H1 (cell line): ENCODE measurements at regions not wholly inside any gene's neighbourhood (a gene's known extent, or its start where the extent isn't known, plus 50 kb on each side); places are given as distances from the start of the nearest gene placed in this dataset.

ENCODE experiments used
- CTCF ChIA-PET: fragments of 300-600 bp; sonication (Branson Sonifier 250); formaldehyde crosslinking; loops from one replicate; lab custom pipeline; 2021; ENCODE audit not compliant: partially characterized antibody; lab: Charles Lee
- POLR2A ChIA-PET: fragments of 300-600 bp; sonication (Branson Sonifier 250); formaldehyde crosslinking; loops from one replicate; lab custom pipeline; 2021; ENCODE audit warnings: inconsistent platforms; ENCODE audit not compliant: partially characterized antibody; lab: Charles Lee
- DNase-seq, 2 experiments: peaks; one replicate each; pipeline versions ENCODE4 v3.0.0 to v3.0.0-alpha.2; 2010 to 2022; ENCODE audit warnings: low spot score in 2 of 2, low read depth in 1 of 2, mixed read lengths in 1 of 2
- FAIRE-seq: peaks from 2 replicates; lab custom pipeline; 2011; peaks lifted over from hg19 to GRCh38; lab: Jason Lieb, UNC
- H2AFZ ChIP-seq: 2 replicates; pipeline ENCODE4 v1.8.1; 2012; ENCODE audit warnings: low read length, inconsistent platforms
- H2AK5ac ChIP-seq: 2 replicates; pipeline ENCODE4 v1.6.1; 2013; ENCODE audit warnings: low read depth, low read length
- H2BK120ac ChIP-seq: replicated peaks from 2 replicates; pipeline ENCODE3; 2013; ENCODE audit warnings: low read depth, low read length, inconsistent platforms
- H2BK12ac ChIP-seq: 2 replicates; pipeline ENCODE4 v1.6.1; 2013; ENCODE audit warnings: low read depth, low read length
- H2BK15ac ChIP-seq: 2 replicates; pipeline ENCODE4 v1.6.1; 2013; ENCODE audit warnings: low read length
- H2BK20ac ChIP-seq: 2 replicates; pipeline ENCODE4 v1.6.1; 2013; ENCODE audit warnings: low read length
- H2BK5ac ChIP-seq: 2 replicates; pipeline ENCODE4 v1.6.1; 2013; ENCODE audit warnings: low read depth, low read length
- H3K14ac ChIP-seq: 2 replicates; pipeline ENCODE4 v1.6.1; 2013; ENCODE audit warnings: inconsistent platforms; ENCODE audit not compliant: insufficient read length
- H3K18ac ChIP-seq: 2 replicates; pipeline ENCODE4 v1.6.1; 2013; ENCODE audit warnings: low read length; ENCODE audit errors: extremely low read depth
- H3K23ac ChIP-seq: 2 replicates; pipeline ENCODE4 v1.6.1; 2013; ENCODE audit warnings: inconsistent platforms; ENCODE audit not compliant: insufficient read length
- H3K23me2 ChIP-seq: 2 replicates; pipeline ENCODE4 v1.6.1; 2013; ENCODE audit warnings: low read depth, low read length
- H3K27ac ChIP-seq: 2 replicates; pipeline ENCODE4 v1.6.1; 2011; ENCODE audit warnings: low read depth, low read length, inconsistent platforms
- H3K27me3 ChIP-seq, 4 experiments: replicated peaks in 1 of 4; 1 replicate in 1 of 4; 2 replicates in 3 of 4; pipeline versions ENCODE4 v1.6.1 to v1.8.1; 2011 to 2013; ENCODE audit warnings: low read length in 3 of 4, mild to moderate bottlenecking in 3 of 4, inconsistent platforms in 2 of 4, mixed read lengths in 2 of 4, moderate library complexity in 1 of 4; ENCODE audit not compliant: control insufficient read depth in 3 of 4, insufficient read depth in 3 of 4; ENCODE audit errors: extremely low read depth in 1 of 4
- H3K36me3 ChIP-seq, 4 experiments: 2 replicates each; pipeline versions ENCODE4 v1.6.1 to v1.8.1; 2011 to 2013; ENCODE audit warnings: mild to moderate bottlenecking in 4 of 4, low read length in 3 of 4, moderate library complexity in 2 of 4, control low read depth in 1 of 4, inconsistent platforms in 1 of 4; ENCODE audit not compliant: insufficient read depth in 4 of 4, control insufficient read depth in 2 of 4
- H3K4ac ChIP-seq: replicated peaks from 2 replicates; pipeline ENCODE3; 2013; ENCODE audit warnings: low read length, low read depth, mixed read lengths, inconsistent platforms; ENCODE audit not compliant: insufficient read length
- H3K4me1 ChIP-seq, 4 experiments: replicated peaks in 1 of 4; 1 replicate in 1 of 4; 2 replicates in 3 of 4; pipeline versions ENCODE4 v1.6.1 to v1.8.1; 2011 to 2013; ENCODE audit warnings: low read length in 3 of 4, inconsistent platforms in 2 of 4, mixed read lengths in 1 of 4; ENCODE audit not compliant: insufficient read depth in 4 of 4, control insufficient read depth in 3 of 4
- H3K4me2 ChIP-seq, 2 experiments: 2 replicates each; pipeline versions ENCODE4 v1.6.1 to v1.8.1; 2011 to 2013; ENCODE audit warnings: low read depth in 2 of 2, low read length in 2 of 2, control low read depth in 1 of 2, inconsistent platforms in 1 of 2, mild to moderate bottlenecking in 1 of 2; ENCODE audit not compliant: insufficient read depth in 1 of 2
- H3K4me3 ChIP-seq, 4 experiments: fragments of 200-600, 300-600 bp in 1 of 4; sonication (generic), shearing (Covaris generic), sonication (Bioruptor Twin) in 1 of 4; 2 replicates each; pipeline versions ENCODE4 v1.5.1 to v1.8.1; 2011 to 2016; ENCODE audit warnings: low read length in 4 of 4, low read depth in 3 of 4, control low read depth in 2 of 4, inconsistent platforms in 2 of 4, mild to moderate bottlenecking in 2 of 4, mixed read lengths in 1 of 4, moderate library complexity in 1 of 4; ENCODE audit not compliant: insufficient read depth in 2 of 4; ENCODE audit errors: extremely low read depth in 1 of 4
- H3K56ac ChIP-seq: replicated peaks from 2 replicates; pipeline ENCODE3; 2013; ENCODE audit warnings: low read depth, mild to moderate bottlenecking, mixed read lengths, low read length, inconsistent platforms; ENCODE audit not compliant: insufficient read length
- H3K79me1 ChIP-seq: 2 replicates; pipeline ENCODE4 v1.6.1; 2013; ENCODE audit warnings: low read depth, low read length, control low read depth
- H3K79me2 ChIP-seq, 2 experiments: 2 replicates each; pipeline versions ENCODE4 v1.6.1 to v1.8.1; 2012 to 2013; ENCODE audit warnings: low read length in 2 of 2, mild to moderate bottlenecking in 2 of 2, inconsistent platforms in 1 of 2; ENCODE audit not compliant: insufficient read depth in 2 of 2, control insufficient read depth in 1 of 2
- H3K9ac ChIP-seq, 4 experiments: replicated peaks in 1 of 4; 1 replicate in 1 of 4; 2 replicates in 3 of 4; pipeline versions ENCODE4 v1.6.1 to v1.8.1; 2011 to 2013; ENCODE audit warnings: low read depth in 3 of 4, low read length in 3 of 4, control low read depth in 2 of 4, mild to moderate bottlenecking in 2 of 4, moderate library complexity in 2 of 4, inconsistent platforms in 1 of 4; ENCODE audit errors: extremely low read depth in 1 of 4
- H3K9me3 ChIP-seq, 2 experiments: 2 replicates each; pipeline versions ENCODE4 v1.6.1 to v1.8.1; 2012 to 2013; ENCODE audit warnings: mild to moderate bottlenecking in 2 of 2, moderate library complexity in 2 of 2, control low read depth in 1 of 2, inconsistent platforms in 1 of 2, low read depth in 1 of 2, low read length in 1 of 2, mixed read lengths in 1 of 2; ENCODE audit not compliant: insufficient read depth in 2 of 2
- H4K20me1 ChIP-seq, 2 experiments: replicated peaks in 1 of 2; 2 replicates each; pipeline versions ENCODE3 to v1.8.1; 2011 to 2013; ENCODE audit warnings: inconsistent platforms in 2 of 2, low read length in 2 of 2, mild to moderate bottlenecking in 1 of 2; ENCODE audit not compliant: insufficient read depth in 2 of 2, control insufficient read depth in 1 of 2
- H4K5ac ChIP-seq: 2 replicates; pipeline ENCODE4 v1.6.1; 2013; ENCODE audit warnings: low read length, low read depth, mixed read lengths, inconsistent platforms; ENCODE audit not compliant: insufficient read length
- H4K8ac ChIP-seq: 2 replicates; pipeline ENCODE4 v1.8.0; 2013; ENCODE audit warnings: mild to moderate bottlenecking, moderate library complexity, low read length, inconsistent platforms; ENCODE audit not compliant: insufficient read depth; ENCODE audit errors: extremely low read depth
- H4K91ac ChIP-seq: replicated peaks from 2 replicates; pipeline ENCODE3; 2013; ENCODE audit warnings: low read length, mixed read lengths, inconsistent platforms; ENCODE audit not compliant: insufficient read length
- BACH1 ChIP-seq: IDR thresholded peaks from 2 replicates; pipeline ENCODE4 v1.6.1; 2012; ENCODE audit warnings: low read length, improper control_type of control experiment
- BCL11A ChIP-seq, 2 experiments: IDR thresholded peaks; one replicate each; pipeline ENCODE4 v1.6.1; 2011; ENCODE audit warnings: low read depth in 2 of 2, low read length in 2 of 2, mild to moderate bottlenecking in 2 of 2
- CEBPB ChIP-seq: IDR thresholded peaks from 2 replicates; pipeline ENCODE4 v1.6.1; 2012; ENCODE audit warnings: low read depth, low read length
- FOSL1 ChIP-seq: IDR thresholded peaks from 2 replicates; pipeline ENCODE4 v1.6.1; 2011; ENCODE audit warnings: mild to moderate bottlenecking, low read depth, low read length, moderate library complexity; ENCODE audit not compliant: insufficient read depth
- GABPA ChIP-seq: IDR thresholded peaks from 2 replicates; pipeline ENCODE4 v1.6.1; 2011; ENCODE audit warnings: mild to moderate bottlenecking, low read length, moderate library complexity, borderline replicate concordance; ENCODE audit not compliant: insufficient read depth
- HDAC6 ChIP-seq: IDR thresholded peaks from one replicate; pipeline ENCODE4 v1.7.1; 2012; ENCODE audit warnings: low read depth, mild to moderate bottlenecking, inconsistent platforms, low read length, moderate library complexity
- PHF8 ChIP-seq: fragments of 200-600 bp; sonication (generic); conservative IDR thresholded peaks from 2 replicates; pipeline ENCODE4 v1.7.1; 2012; ENCODE audit warnings: low read depth, mild to moderate bottlenecking, inconsistent platforms, low read length, moderate library complexity
- RXRA ChIP-seq: IDR thresholded peaks from 2 replicates; pipeline ENCODE4 v1.6.1; 2011; ENCODE audit warnings: low read depth, mild to moderate bottlenecking, low read length, moderate library complexity; ENCODE audit not compliant: insufficient read depth
- SAP30 ChIP-seq: fragments of 300-600 bp; sonication (generic); IDR thresholded peaks from 2 replicates; pipeline ENCODE4 v1.7.1; 2012; ENCODE audit warnings: low read length, moderate library complexity, mild to moderate bottlenecking, inconsistent platforms; ENCODE audit not compliant: insufficient read depth, insufficient replicate concordance
- SIN3A ChIP-seq, 2 experiments: IDR thresholded peaks in 1 of 2; conservative IDR thresholded peaks in 1 of 2; 2 replicates each; pipeline ENCODE4 v1.6.1; 2011 to 2012; ENCODE audit warnings: low read length in 2 of 2, improper control_type of control experiment in 1 of 2, low read depth in 1 of 2, mild to moderate bottlenecking in 1 of 2
- SUZ12 ChIP-seq: fragments of 200-600 bp; sonication (generic); IDR thresholded peaks from 2 replicates; pipeline ENCODE4 v1.6.1; 2012; ENCODE audit warnings: mild to moderate bottlenecking, inconsistent platforms, low read length, moderate library complexity, mixed read lengths
- TAF1 ChIP-seq: IDR thresholded peaks from 2 replicates; pipeline ENCODE4 v1.6.1; 2011; ENCODE audit warnings: mild to moderate bottlenecking, low read depth, low read length
- YY1 ChIP-seq: IDR thresholded peaks from 2 replicates; pipeline ENCODE4 v1.6.1; 2011; ENCODE audit warnings: low read depth, mild to moderate bottlenecking, low read length
- WGBS, 2 experiments: shearing (Covaris generic) in 1 of 2; methylation state at CpG; one replicate each; pipeline versions ENCODE4 v1.1.6 to v1.1.7; 2013 to 2015; ENCODE audit warnings: low lambda C conversion rate in 2 of 2, mixed read lengths in 2 of 2, inconsistent platforms in 1 of 2, low coverage in 1 of 2, missing lambda C conversion rate in 1 of 2; ENCODE audit not compliant: insufficient replicate concordance in 2 of 2, insufficient coverage in 1 of 2, insufficient read length in 1 of 2; ENCODE audit errors: extremely low coverage in 1 of 2, missing lambda C conversion rate in 1 of 2; 5-methylcytosine and 5-hydroxymethylcytosine counted together
- TF ChIP-seq, protein P1 (sequence below): IDR thresholded peaks from 2 replicates; pipeline ENCODE4 v1.6.1; 2012; ENCODE audit warnings: inconsistent platforms

DNA sequence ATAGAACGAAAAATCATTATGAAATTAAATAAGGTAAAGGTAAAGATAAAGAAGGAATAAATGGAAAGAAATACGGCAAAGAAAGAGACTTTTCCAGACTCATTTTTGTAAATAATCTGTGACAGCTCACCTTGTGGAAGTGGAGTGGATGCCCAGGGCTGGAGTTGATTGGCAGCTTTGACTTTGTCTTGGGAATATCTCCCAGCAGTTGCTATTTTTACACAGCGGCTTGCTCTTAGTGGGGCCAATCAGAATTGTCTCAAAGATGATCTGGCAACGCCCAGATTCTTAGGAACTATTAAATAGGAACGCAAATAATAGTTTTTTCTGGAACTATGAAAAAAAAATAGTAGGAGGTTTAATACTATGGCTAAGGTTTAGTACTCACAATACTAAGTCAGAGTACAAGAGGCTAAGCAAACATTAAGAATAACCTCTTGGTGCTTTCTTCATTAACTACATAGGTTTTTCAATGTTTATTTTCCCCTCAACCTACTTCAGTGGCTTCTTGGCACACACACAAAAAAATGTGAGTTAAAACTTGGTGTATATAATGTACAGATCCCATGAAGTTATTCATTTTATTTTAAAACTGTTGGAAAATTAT is 132.7 kb downstream of the TRAM1L1 start:
- FAIRE-seq = no peak
- H3K4me2 ChIP-seq = no peak overlapping the region
- no peaks in the 10 kb centered on the region for H4K20me1 ChIP-seq
- no peaks in the 10 kb centered on the region for H3K79me2 ChIP-seq
- no peak overlapping the region for H2AFZ ChIP-seq
- no peak overlapping the region for H2BK120ac ChIP-seq
- no peak overlapping the region for H4K5ac ChIP-seq
- ChIA-PET CTCF (interaction anchor here (0.7 kb wide), 1 partner anchor 1048 kb away, joined by 3 read pairs; no protein-coding TSS in a partner anchor), POLR2A (no interaction called here)
- no peaks in the 10 kb centered on the region for H3K27me3 ChIP-seq
- H2BK5ac ChIP-seq = no peak overlapping the region
- H3K79me1 ChIP-seq = no peaks in the 10 kb centered on the region
- no peak overlapping the region for H3K23ac ChIP-seq
- no peak overlapping the region for H3K14ac ChIP-seq
- H3K23me2 ChIP-seq = no peaks in the 10 kb centered on the region
- no peak overlapping the region for H3K27ac ChIP-seq
- H3K9ac ChIP-seq = no peak overlapping the region
- DNase-seq = no peak
- no peaks in the 10 kb centered on the region for H3K4me1 ChIP-seq
- H3K36me3 ChIP-seq = no peaks in the 10 kb centered on the region
- 72 to 100% methylated on average over 2 to 5 of the region's 5 CpGs for WGBS, 2 experiments
- no peak overlapping the region for H3K4ac ChIP-seq
- H3K18ac ChIP-seq = no peak overlapping the region
- no peak overlapping the region for H3K4me3 ChIP-seq
- no peak overlapping the region for H3K56ac ChIP-seq
- no peak overlapping the region for H2BK20ac ChIP-seq
- no peaks in the 10 kb centered on the region for H3K9me3 ChIP-seq
- no peak overlapping the region for H2BK15ac ChIP-seq
- no peak overlapping the region for H4K91ac ChIP-seq
- H4K8ac ChIP-seq = no peak overlapping the region
- no peak overlapping the region for H2BK12ac ChIP-seq
- H2AK5ac ChIP-seq = no peak overlapping the region
- no peak for TF ChIP-seq FOSL1
- TF ChIP-seq, protein P1, sequence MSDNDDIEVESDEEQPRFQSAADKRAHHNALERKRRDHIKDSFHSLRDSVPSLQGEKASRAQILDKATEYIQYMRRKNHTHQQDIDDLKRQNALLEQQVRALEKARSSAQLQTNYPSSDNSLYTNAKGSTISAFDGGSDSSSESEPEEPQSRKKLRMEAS = no peak
- no peak for TF ChIP-seq YY1
- no peak for TF ChIP-seq SIN3A (conservative IDR thresholded peaks at IDR 0.05 in 1 of 2, IDR thresholded peaks at IDR 0.05 in 1 of 2; ENCODE audit: low read depth in 1 of 2, low read length in 2 of 2)
- no peak for TF ChIP-seq BCL11A (IDR thresholded peaks at IDR 0.05; ENCODE audit: low read depth in 2 of 2, low read length in 2 of 2)
- no peak for TF ChIP-seq HDAC6
- no peak for TF ChIP-seq CEBPB
- TF ChIP-seq TAF1 = no peak
- TF ChIP-seq SUZ12 = no peak
- TF ChIP-seq GABPA = no peak
- TF ChIP-seq BACH1 = no peak
- no peak for TF ChIP-seq SAP30
- no peak for TF ChIP-seq PHF8
- TF ChIP-seq RXRA = no peak
